HepG2 (cell line): ENCODE measurements at regions not wholly inside any gene's neighbourhood (a gene's known extent, or its start where the extent isn't known, plus 50 kb on each side); places are given as distances from the start of the nearest gene placed in this dataset.

ENCODE experiments used
- ATF7-NPFF ChIP-seq: sonication (generic); formaldehyde crosslinking; IDR thresholded peaks from 2 replicates; pipeline ENCODE4 v1.8.1; 2023; ENCODE audit warnings: mild to moderate bottlenecking, low read depth, missing genetic modification reagents, moderate library complexity
- CTCF ChIP-seq: sonication (generic); formaldehyde crosslinking; IDR thresholded peaks from 2 replicates; pipeline ENCODE4 v1.5.0; 2020; ENCODE audit warnings: mild to moderate bottlenecking, missing genetic modification reagents, moderate library complexity
- FOXK2 ChIP-seq: fragments of 450-650 bp; IDR thresholded peaks from 2 replicates; pipeline ENCODE4 v1.6.1; 2016
- MAFG ChIP-seq: sonication (generic); formaldehyde crosslinking; IDR thresholded peaks from 2 replicates; pipeline ENCODE4 v1.5.1; 2020; ENCODE audit warnings: mild to moderate bottlenecking, missing genetic modification reagents
- NBN ChIP-seq: fragments of 450-650 bp; conservative IDR thresholded peaks from 2 replicates; pipeline ENCODE4 v1.6.1; 2017
- RFX5 ChIP-seq: IDR thresholded peaks from 2 replicates; pipeline ENCODE4 v1.6.1; 2011; ENCODE audit warnings: low read depth, low read length, improper control_type of control experiment
- SIN3A ChIP-seq: IDR thresholded peaks from 2 replicates; pipeline ENCODE4 v1.6.1; 2011; ENCODE audit warnings: low read depth, mild to moderate bottlenecking, control low read depth, low read length, borderline replicate concordance
- ZBTB1 ChIP-seq: sonication (generic); formaldehyde crosslinking; IDR thresholded peaks from 2 replicates; pipeline ENCODE4 v1.4.0; 2020; ENCODE audit warnings: missing genetic modification reagents, borderline replicate concordance
- ZNF124 ChIP-seq: sonication (generic); formaldehyde crosslinking; IDR thresholded peaks from 2 replicates; pipeline ENCODE4 v1.4.0; 2020; ENCODE audit warnings: missing genetic modification reagents
- ZNF207 ChIP-seq: fragments of 450-650 bp; IDR thresholded peaks from 2 replicates; pipeline ENCODE4 v1.6.1; 2016; ENCODE audit warnings: antibody characterized with exemption, borderline replicate concordance
- ZNF609 ChIP-seq: sonication (generic); formaldehyde crosslinking; IDR thresholded peaks from 2 replicates; pipeline ENCODE4 v1.4.0; 2020; ENCODE audit warnings: mild to moderate bottlenecking, missing genetic modification reagents, borderline replicate concordance
- ZSCAN9 ChIP-seq: IDR thresholded peaks from 2 replicates; pipeline ENCODE4 v1.6.1; 2016; ENCODE audit warnings: borderline replicate concordance

DNA sequence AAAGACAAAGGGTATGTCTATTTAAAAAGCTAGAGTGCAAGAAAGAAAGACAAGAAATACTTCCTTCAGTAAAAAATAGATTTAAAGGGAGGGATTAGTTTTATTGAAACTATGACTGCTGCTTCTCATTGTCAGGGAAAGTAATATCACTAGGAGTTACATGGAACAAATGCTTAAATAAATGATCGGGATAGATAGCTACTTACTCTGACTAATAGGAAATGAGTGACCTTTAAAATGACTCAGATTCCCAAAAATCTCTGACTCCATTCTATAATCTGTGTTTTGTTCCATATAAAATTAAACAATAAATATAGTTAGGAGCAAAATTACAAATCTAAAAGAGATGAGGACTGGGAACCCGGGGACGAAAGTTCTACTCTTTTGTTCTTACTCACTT lies 669.3 kb downstream of the NR4A2 start:
- TF ChIP-seq ZBTB1 (CRISPR knock-in tag) (no peak), ZNF124 (CRISPR knock-in tag) (no peak), CTCF (no peak), ZNF207 (no peak), FOXK2 (no peak), NBN (no peak), SIN3A (no peak), ZSCAN9 (CRISPR knock-in tag) (no peak), RFX5 (no peak), ATF7-NPFF (CRISPR knock-in tag) (no peak), MAFG (CRISPR knock-in tag) (no peak), ZNF609 (CRISPR knock-in tag) (no peak)
